KG1 (cell line): ENCODE measurements at regions not wholly inside any gene's neighbourhood (a gene's known extent, or its start where the extent isn't known, plus 50 kb on each side); places are given as distances from the start of the nearest gene placed in this dataset.

Source experiments
- DNase-seq: peaks from one replicate; lab custom pipeline; 2025; lab: John Stamatoyannopoulos, UW

DNA sequence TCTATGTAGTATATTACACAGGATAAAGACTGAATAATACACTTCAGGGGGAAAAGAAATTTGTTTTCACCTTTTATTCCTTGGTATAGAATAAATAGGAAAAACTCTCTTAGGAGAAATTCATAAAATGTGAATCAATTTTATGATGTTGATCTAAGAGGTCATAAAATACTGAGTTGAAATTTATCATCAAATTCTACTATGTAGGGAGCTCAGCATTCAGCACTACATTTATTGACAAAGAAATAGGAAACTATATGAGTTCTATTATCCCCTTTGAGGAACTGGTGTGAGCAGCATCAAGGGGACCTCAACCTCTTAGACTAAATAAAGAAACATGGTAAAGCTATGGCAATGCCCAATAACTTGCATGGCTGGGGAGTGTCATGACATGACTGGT lies 348.2 kb upstream of the SMIM31 start:
- no peak for DNase-seq

DNA sequence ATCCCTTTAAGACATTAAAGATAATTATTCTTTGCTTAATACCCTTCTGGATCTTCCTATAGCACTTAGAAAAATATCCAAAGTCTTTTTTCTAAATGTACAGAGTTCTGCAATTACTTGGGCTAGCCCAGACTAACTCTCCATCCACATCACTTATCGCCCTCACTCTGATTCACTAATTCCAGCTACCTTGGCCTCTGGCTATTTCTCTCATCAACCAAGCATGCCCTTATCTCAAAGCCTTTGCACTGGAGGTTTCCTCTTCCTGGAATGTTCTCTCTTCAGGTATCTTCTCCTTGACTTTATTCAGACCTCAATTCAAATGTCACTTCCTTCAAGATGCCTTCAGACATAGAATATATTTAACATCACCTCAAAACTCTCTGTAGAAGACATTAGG lies 345.1 kb upstream of the SMIM31 start:
- DNase-seq, result no peak

GRCh38 chr4:164410401-164410800 lies 343.5 kb upstream of the SMIM31 start:
- no peak for DNase-seq

DNA sequence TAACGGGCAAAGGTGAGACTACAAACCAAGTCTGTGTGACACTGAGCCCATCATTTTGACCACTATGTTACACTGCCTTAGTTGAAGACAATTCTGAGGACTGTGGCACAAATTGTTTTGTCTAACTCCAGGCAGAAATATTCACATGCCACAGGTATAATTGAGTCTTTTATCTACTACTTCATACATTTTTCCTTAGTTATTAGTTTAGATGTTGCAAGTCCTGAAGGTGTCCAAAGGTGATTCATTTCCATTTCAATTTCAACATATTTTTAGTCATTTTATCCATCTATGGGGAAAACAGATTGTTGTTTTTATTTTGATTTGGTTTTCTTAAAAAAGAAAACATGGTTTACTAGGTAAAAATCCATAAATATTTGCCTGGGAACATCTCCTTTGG lies 341.7 kb upstream of the SMIM31 start:
- no peak for DNase-seq

DNA sequence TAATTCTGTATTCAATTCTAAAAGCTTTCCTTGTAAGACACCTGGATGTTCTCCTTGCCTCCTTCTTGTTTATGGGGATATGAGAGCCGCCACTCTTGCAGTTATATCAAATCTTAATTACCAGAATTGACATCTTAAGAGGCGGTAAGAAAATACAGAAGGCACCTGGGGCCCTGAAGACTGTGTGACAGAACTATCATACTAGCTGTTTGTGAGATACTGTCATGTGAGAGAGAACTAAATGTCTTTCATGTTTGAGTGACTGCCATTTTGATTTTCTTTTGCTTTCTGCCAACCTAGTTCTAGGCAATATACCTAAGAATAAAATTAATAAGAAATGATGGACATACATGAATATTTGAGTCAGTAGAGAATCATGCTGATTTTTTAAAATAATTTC lies 340.2 kb upstream of the SMIM31 start:
- DNase-seq, result no peak

DNA sequence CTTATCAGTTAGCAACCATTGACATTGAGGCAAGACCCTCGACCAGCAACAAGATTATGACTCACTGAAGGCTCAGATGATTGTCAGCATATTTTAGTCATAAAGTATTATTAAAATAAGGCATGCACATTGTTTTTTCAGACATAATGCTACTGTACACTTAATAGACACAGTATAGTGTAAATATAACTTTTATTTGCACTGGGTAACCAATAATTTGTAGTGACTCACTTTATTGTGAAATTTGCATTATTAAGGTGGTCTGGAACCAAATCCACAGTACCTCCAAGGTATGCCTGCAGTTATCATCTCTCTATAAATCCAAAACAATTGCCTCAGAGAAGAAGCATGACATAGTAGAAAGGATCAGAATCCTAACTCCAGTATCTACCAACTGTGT lies 330.1 kb upstream of the SMIM31 start:
- no peak for DNase-seq

GRCh38 chr4:164424846-164425245 lies 329.1 kb upstream of the SMIM31 start:
- DNase-seq, result no peak

DNA sequence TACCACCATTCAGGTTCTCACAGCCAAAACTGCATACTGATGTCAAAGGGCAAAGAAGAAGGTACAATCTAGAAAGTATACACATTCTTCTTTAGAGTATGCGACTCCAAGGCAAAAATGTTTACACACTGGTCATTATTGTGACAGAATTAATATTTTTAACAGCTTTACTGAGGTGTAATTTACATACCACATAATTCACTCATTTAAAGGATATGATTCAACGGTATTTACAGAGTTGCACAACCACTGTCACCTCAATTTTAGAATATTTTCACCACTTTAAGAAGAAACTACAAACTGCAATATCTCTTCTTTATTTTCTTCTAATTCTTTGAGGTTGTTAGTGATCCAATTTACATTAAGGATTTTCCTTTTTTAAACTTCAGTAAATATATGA lies 325.4 kb upstream of the SMIM31 start:
- DNase-seq, result no peak

- DNase-seq, result no peak
These were observed 315.6 kb upstream of the SMIM31 start for GRCh38 chr4:164438321-164438720.

GRCh38 chr4:164439037-164439436 lies 314.9 kb upstream of the SMIM31 start:
- DNase-seq, result no peak

- DNase-seq, result no peak
These were observed 313.7 kb upstream of the SMIM31 start for GRCh38 chr4:164440199-164440598.

DNA sequence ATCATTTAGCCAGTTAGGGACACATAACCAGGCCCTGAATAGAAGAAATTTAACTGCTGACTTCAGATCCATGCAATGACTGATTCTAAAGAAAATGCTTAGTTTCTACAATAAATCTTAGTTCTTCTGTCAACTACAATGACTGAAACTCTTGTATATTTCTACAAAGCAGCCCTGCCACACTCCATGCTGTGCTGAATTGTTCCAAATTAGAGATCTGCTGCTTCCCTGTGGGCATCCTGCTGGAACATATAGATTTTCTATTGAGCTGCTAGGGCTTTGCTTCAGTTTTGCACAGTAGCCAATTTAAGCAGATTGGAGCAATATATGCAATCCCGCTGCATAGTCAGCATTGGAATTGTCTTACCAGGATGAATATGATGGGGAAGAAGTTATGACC lies 312.8 kb upstream of the SMIM31 start:
- no peak for DNase-seq

- no peak for DNase-seq
These were observed 311.8 kb upstream of the SMIM31 start for GRCh38 chr4:164442180-164442579.

DNA sequence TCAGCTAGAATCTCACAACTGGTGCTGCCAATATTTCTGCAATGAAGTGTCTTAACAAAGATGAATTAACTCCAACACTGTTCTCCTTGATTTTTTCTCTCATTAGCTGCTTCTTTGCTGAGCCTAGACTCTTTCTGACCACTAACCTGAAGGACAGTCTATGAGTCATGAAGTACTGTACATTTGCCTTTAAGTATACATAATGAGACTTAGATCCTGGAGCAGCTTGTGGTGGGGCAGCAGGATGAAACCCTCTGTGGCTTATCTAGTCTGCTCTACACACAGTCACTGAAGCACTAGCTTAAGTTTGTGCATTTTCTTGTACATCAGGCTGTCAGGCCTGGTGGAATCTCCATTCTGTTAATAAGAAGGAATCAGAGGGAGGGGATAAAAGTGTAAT lies 307.4 kb upstream of the SMIM31 start:
- no peak for DNase-seq

DNA sequence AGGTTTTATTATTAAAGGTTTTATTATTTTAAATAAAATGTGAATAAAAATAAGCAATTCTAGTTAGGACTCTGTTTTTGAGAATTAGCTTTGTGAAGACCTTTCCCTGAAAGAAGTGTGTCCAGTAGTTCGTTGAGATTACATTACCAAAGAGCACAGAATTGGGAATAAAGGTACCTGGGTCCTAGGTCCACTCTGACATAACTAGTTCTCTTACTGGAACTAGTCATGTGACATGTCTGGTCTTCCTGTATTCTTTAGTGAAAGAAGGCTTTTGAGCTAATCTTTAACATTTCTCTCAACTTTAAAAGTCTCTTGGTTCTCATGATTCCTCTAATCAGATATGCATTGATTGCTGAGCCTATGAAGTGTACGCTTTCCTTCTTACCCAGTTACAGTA lies 292.0 kb upstream of the SMIM31 start:
- no peak for DNase-seq

DNA sequence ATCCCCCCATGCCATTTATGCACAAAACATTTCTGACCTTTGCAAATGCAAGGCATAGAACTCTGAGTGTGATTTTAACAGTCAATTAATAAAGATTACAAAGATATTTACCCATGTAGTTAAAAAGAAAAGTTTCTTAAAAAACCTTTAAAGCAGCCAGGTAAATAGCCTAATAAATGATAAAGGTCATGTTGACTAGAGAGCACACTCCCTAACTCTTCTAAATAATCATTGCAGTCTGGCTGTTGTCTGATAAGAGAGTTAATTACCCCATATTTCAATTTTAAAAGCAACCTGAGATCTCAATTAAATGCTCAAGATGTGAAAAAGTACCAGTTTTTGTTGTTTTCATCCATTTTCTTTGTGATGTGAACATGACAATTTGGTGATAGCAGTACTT lies 291.5 kb upstream of the SMIM31 start:
- no peak for DNase-seq

DNA sequence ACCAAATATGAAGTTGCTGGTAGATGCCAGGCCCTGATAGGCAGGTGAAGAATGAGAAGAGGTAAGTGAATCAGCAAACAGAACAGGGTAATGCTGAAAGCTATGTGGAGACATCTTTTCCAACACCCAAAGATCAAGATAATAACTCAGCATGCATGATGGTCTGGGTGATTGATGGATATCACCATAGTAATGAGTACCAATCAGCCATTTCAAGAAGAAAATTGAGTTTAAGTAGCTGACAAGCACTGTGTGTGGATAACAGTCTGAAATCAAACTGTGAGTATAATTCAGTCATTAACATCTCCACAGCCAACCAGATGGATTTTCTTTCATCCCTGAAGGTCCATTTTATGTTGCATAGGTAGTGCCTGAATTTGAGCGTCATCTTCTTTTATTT lies 289.6 kb upstream of the SMIM31 start:
- DNase-seq, result no peak

DNA sequence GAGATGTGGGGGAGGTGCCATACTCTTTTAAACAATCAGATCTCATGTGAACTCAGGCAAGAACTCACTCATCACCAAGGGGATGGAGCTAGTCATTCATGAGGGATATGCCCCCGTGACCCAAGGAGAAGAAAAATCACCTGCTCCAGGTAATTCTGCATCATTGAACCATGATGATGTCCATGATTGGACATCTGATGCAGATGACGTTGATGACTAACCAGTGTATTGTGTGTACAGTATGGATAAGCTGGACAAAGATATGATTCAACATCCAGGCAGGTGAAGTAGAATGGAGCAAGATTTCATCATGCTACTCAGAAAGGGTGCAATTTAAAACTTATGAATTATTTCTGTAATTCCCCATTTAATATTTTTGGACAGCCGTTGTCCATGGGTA lies 286.4 kb upstream of the SMIM31 start:
- DNase-seq, result no peak

GRCh38 chr4:164481306-164482091 lies 272.4 kb upstream of the SMIM31 start:
- DNase-seq, result no peak

- DNase-seq, result no peak
These were observed 271.9 kb upstream of the SMIM31 start for GRCh38 chr4:164482092-164482404.

GRCh38 chr4:164482758-164483157 lies 271.2 kb upstream of the SMIM31 start:
- DNase-seq, result no peak

DNA sequence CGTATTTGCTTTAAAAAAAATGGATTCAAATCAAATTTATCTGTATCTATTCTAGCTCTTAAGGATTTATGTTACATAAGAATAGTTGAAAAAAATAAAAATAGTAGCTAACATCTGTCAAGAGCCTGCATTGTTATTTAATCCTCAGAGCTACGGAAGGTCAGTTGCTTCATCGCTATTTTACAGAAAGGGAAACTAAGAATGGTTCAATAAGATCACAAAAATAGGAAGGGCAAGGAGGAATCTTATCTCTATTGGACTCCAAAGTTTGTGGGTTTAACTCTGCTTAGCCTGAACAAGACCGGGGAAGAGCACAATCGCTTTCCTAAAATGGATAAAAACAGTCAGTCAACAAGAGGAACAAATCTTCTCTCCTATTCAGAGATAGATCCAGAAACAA lies 270.2 kb upstream of the SMIM31 start:
- no peak for DNase-seq

DNA sequence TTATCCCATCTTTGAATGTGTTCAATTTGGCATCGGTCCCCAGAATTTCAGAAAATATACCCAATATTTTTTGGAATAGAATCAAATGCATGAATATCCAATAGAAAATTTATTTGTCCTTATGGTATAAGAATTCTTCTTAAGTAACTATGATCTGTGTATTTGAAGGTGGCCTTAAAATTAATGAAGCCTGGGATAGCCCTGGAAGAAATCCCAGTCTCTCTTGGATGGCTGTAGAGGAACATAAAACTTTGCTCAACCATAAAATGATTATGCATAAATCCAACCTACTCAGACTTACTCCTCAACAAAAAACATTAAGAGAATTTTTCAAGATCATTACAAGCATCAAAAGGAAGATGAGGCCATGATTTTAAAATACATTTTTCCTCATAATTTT lies 269.4 kb upstream of the SMIM31 start:
- no peak for DNase-seq

- no peak for DNase-seq
These were observed 268.8 kb upstream of the SMIM31 start for GRCh38 chr4:164485136-164485535.

GRCh38 chr4:164488114-164488513 lies 265.8 kb upstream of the SMIM31 start:
- DNase-seq, result no peak
